ENCODE measurements at regions not wholly inside any gene's neighbourhood (a gene's known extent, or its start where the extent isn't known, plus 50 kb on each side); places are given as distances from the start of the nearest gene placed in this dataset.

DNA sequence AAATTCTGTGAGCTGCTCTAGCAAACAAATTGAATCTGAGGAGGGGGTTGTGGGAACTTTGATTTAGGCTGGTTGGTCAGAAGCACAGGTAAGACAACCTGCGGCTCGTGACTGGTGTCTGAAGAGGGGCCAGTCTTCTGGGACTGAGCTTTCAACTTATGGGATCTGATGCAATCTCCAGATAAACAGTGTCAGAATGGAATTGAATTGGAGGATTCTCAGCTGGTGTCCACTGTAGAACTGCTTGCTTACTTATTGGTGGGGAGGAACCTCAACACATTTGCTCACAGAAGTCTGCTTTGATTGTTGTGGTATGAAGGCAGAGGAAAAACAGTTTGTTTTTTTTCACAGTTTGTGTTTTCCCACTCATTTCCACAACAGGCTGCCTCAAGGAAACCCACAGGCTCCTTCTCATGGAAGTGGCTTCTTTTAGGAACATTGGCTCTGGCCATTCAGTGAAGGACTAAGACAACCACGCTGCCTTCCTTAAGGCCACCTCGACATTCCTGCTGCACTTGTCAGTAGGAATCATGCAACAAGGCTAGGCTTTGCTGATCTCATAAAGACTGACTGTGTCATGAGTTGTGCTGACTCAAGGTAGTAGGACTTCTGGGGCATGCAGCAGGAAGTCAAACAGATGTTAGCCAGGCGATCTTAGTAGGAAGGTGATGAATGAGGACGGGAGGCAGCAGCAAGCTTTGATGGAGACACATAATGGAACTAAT is 104.7 kb downstream of the TSN start:
- in situ Hi-C loops (cut with MboI), result no loop called here
- Histone ChIP-seq H3K79me2 (ENCODE audit: insufficient read depth) (no peaks in the 10 kb centered on the region), H3K27ac (peak overlapping the region; percentile 73), H4K20me1 (ENCODE audit: insufficient read depth) (no peaks in the 10 kb centered on the region), H3K9me3 (ENCODE audit: low read depth) (no peaks in the 10 kb centered on the region), H3K27me3 (replicated peaks; ENCODE audit: insufficient read depth) (no peaks in the 10 kb centered on the region), H3F3A (ENCODE audit: insufficient read depth) (peaks cover 25% of the 10 kb centered on the region), H2AFZ (peak overlapping the region; percentile 58), H3K9ac (peak overlapping the region; percentile 30; the same call in 1 of the 2 replicates), H3K4me2 (ENCODE audit: unreplicated experiment) (peak overlapping the region; percentile 24), H3K9me2 (ENCODE audit: insufficient read depth) (no peaks in the 10 kb centered on the region), H3K4me1 (ENCODE audit: insufficient read depth) (peaks cover 29% of the 10 kb centered on the region), H3K36me3 (ENCODE audit: low read depth) (no peaks in the 10 kb centered on the region), H3K4me3 (peak overlapping the region; percentile 13; the same call in 1 of the 2 replicates)
- TF ChIP-seq EZH2phosphoT487 (IDR thresholded peaks at IDR 0.05; ENCODE audit: insufficient read depth, low read depth), result no peak
- no peak for TF ChIP-seq EZH2 (IDR thresholded peaks at IDR 0.05; ENCODE audit: insufficient read depth, poor library complexity, severe bottlenecking)
- peak; percentile 98 for DNase-seq
- 33 to 35% methylated on average over 6 of the region's 6 CpGs for WGBS, 2 experiments (ENCODE audit: low coverage in 1 of 2, low lambda C conversion rate in 2 of 2, missing lambda C conversion rate in 2 of 2)

DNA sequence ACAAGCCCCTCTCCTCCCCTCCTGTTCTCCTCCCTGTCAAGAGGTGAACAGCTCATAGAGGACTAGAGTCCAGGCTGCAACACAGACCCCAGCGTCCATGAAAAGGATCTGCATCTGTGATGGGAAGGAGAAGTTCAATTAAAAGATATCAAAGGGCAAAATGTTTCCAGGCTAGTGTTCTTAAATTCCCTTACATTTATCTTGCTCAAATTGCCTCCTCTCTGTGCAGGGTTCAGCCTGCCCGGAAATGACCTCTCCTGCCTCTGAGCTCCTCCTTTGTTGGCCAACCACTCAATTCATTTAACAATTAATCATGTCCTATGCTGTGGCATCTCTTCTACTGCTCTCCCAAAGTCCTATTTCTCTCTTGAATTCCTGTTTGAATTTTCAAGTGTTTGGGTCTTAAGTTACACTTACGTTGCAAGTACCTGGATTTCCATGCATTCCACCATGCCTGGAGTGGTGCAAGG is 105.3 kb downstream of the TSN start:
- peak overlapping the region; percentile 24 for H3K4me2 ChIP-seq (ENCODE audit: unreplicated experiment)
- in situ Hi-C loops (cut with MboI), result no loop called here
- H3K27me3 ChIP-seq (replicated peaks; ENCODE audit: insufficient read depth), result no peaks in the 10 kb centered on the region
- H4K20me1 ChIP-seq (ENCODE audit: insufficient read depth), result no peaks in the 10 kb centered on the region
- TF ChIP-seq EZH2phosphoT487 (IDR thresholded peaks at IDR 0.05; ENCODE audit: insufficient read depth, low read depth) (no peak), EZH2 (IDR thresholded peaks at IDR 0.05; ENCODE audit: insufficient read depth, poor library complexity, severe bottlenecking) (no peak)
- H2AFZ ChIP-seq, result peak overlapping the region; percentile 58
- H3K9me3 ChIP-seq (ENCODE audit: low read depth), result no peaks in the 10 kb centered on the region
- no peak overlapping the region for H3K9ac ChIP-seq
- peak overlapping the region; percentile 73 for H3K27ac ChIP-seq
- H3K79me2 ChIP-seq (ENCODE audit: insufficient read depth), result no peaks in the 10 kb centered on the region
- no peak for DNase-seq
- no peaks in the 10 kb centered on the region for H3K36me3 ChIP-seq (ENCODE audit: low read depth)
- H3F3A ChIP-seq (ENCODE audit: insufficient read depth), result peaks cover 25% of the 10 kb centered on the region
- H3K4me3 ChIP-seq, result peak overlapping the region; percentile 13; the same call in 1 of the 2 replicates
- H3K9me2 ChIP-seq (ENCODE audit: insufficient read depth), result no peaks in the 10 kb centered on the region
- peaks cover 29% of the 10 kb centered on the region for H3K4me1 ChIP-seq (ENCODE audit: insufficient read depth)
- 31 to 32% methylated on average over 3 of the region's 3 CpGs for WGBS, 2 experiments (ENCODE audit: low coverage in 1 of 2, low lambda C conversion rate in 2 of 2, missing lambda C conversion rate in 2 of 2)

DNA sequence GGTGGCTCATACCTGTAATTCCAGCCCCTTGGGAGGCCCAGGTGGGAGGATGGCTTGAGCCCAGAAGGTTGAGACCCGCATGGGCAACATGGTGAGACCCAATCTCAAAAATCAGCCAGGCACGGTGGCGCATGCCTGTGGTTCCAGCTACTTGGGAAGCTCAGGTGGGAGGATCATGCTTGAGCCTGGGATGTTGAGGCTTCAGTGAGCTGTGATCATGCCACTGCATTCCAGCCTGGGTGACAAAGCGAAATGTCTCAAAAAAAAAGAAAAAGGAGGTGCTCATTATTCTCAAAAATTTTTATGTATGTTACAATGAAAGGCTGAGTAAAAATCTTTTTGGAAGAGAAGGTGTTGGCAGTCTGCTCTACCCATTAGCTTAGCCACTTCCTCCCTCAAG is 106.8 kb downstream of the TSN start:
- H4K20me1 ChIP-seq (ENCODE audit: insufficient read depth), result no peaks in the 10 kb centered on the region
- in situ Hi-C loops (cut with MboI), result no loop called here
- 88 to 89% methylated on average over 4 of the region's 4 CpGs for WGBS, 2 experiments (ENCODE audit: low coverage in 1 of 2, low lambda C conversion rate in 2 of 2, missing lambda C conversion rate in 2 of 2)
- no peak for DNase-seq
- no peaks in the 10 kb centered on the region for H3K9me2 ChIP-seq (ENCODE audit: insufficient read depth)
- no peak overlapping the region for H3K4me3 ChIP-seq
- no peaks in the 10 kb centered on the region for H3K36me3 ChIP-seq (ENCODE audit: low read depth)
- peaks cover 37% of the 10 kb centered on the region for H3K4me1 ChIP-seq (ENCODE audit: insufficient read depth)
- no peak overlapping the region for H3K4me2 ChIP-seq (ENCODE audit: unreplicated experiment)
- H3K79me2 ChIP-seq (ENCODE audit: insufficient read depth), result no peaks in the 10 kb centered on the region
- H3K9me3 ChIP-seq (ENCODE audit: low read depth), result no peaks in the 10 kb centered on the region
- no peak overlapping the region for H3K27ac ChIP-seq
- no peak overlapping the region for H2AFZ ChIP-seq
- TF ChIP-seq EZH2 (IDR thresholded peaks at IDR 0.05; ENCODE audit: insufficient read depth, poor library complexity, severe bottlenecking) (no peak), EZH2phosphoT487 (IDR thresholded peaks at IDR 0.05; ENCODE audit: insufficient read depth, low read depth) (no peak)
- peaks cover 25% of the 10 kb centered on the region for H3F3A ChIP-seq (ENCODE audit: insufficient read depth)
- no peak overlapping the region for H3K9ac ChIP-seq
- H3K27me3 ChIP-seq (replicated peaks; ENCODE audit: insufficient read depth), result no peaks in the 10 kb centered on the region

DNA sequence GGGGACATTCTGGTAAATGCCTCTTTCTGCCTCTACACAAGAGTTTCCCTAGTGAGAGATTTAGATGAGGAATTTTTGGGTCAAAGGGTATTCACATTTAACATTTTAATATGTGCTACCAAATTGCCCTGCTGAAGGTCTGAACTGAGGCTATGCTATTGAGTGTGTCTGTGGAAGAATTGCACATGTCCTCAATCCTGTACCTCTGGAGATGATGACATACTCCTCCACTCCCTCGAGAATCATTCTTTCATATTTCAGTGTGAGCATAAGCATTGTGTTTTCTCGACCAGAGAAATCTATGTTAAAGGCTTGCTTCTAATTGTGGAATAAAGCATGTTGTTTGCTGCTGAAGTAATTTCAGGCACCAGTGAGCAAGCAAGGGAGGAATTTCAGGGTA is 110.5 kb downstream of the TSN start:
- H3K9me2 ChIP-seq (ENCODE audit: insufficient read depth), result no peaks in the 10 kb centered on the region
- DNase-seq, result peak; percentile 8
- no peak overlapping the region for H3K4me2 ChIP-seq (ENCODE audit: unreplicated experiment)
- WGBS, 2 experiments (ENCODE audit: low coverage in 1 of 2, low lambda C conversion rate in 2 of 2, missing lambda C conversion rate in 2 of 2), result 72 to 79% methylated on average over 2 of the region's 2 CpGs
- H4K20me1 ChIP-seq (ENCODE audit: insufficient read depth), result no peaks in the 10 kb centered on the region
- H3K9ac ChIP-seq, result no peak overlapping the region
- H3K79me2 ChIP-seq (ENCODE audit: insufficient read depth), result no peaks in the 10 kb centered on the region
- no peaks in the 10 kb centered on the region for H3K9me3 ChIP-seq (ENCODE audit: low read depth)
- no peak for TF ChIP-seq EZH2 (IDR thresholded peaks at IDR 0.05; ENCODE audit: insufficient read depth, poor library complexity, severe bottlenecking)
- no peak for TF ChIP-seq EZH2phosphoT487 (IDR thresholded peaks at IDR 0.05; ENCODE audit: insufficient read depth, low read depth)
- H2AFZ ChIP-seq, result no peak overlapping the region
- in situ Hi-C loops (cut with MboI), result no loop called here
- peaks cover 21% of the 10 kb centered on the region for H3K4me1 ChIP-seq (ENCODE audit: insufficient read depth)
- H3K36me3 ChIP-seq (ENCODE audit: low read depth), result no peaks in the 10 kb centered on the region
- no peak overlapping the region for H3K27ac ChIP-seq
- no peak overlapping the region for H3K4me3 ChIP-seq
- peaks cover 5% of the 10 kb centered on the region for H3F3A ChIP-seq (ENCODE audit: insufficient read depth)
- peaks cover 18% of the 10 kb centered on the region for H3K27me3 ChIP-seq (replicated peaks; ENCODE audit: insufficient read depth)
